Loucy (cell line): ENCODE measurements at regions not wholly inside any gene's neighbourhood (a gene's known extent, or its start where the extent isn't known, plus 50 kb on each side); places are given as distances from the start of the nearest gene placed in this dataset.
"Not testable (repeated sequence)": the region's sequence is repeated elsewhere in the genome, so short reads cannot be mapped to it uniquely, and the experiment has no call there.

Experiments used
- H2AFZ ChIP-seq: fragments of 200-600 bp; sonication (generic); 2 replicates; pipeline ENCODE4 v1.6.0; 2016; ENCODE audit warnings: antibody characterized with exemption, mild to moderate bottlenecking, low read length, moderate library complexity
- H3F3A ChIP-seq: fragments of 200-600 bp; 2 replicates; pipeline ENCODE4 v1.6.0; 2016; ENCODE audit warnings: antibody characterized with exemption, low read depth, mild to moderate bottlenecking
- H3K27me3 ChIP-seq: fragments of 200-600 bp; sonication (generic); 2 replicates; pipeline ENCODE4 v1.6.1; 2014; ENCODE audit warnings: low read length, mild to moderate bottlenecking; ENCODE audit not compliant: insufficient read depth, poor library complexity, severe bottlenecking
- H3K36me3 ChIP-seq: fragments of 200-600 bp; sonication (generic); 2 replicates; pipeline ENCODE4 v1.6.1; 2016; ENCODE audit warnings: low read length; ENCODE audit not compliant: insufficient read depth
- H3K4me1 ChIP-seq: fragments of 200-600 bp; sonication (generic); 2 replicates; pipeline ENCODE4 v1.5.1; 2014; ENCODE audit warnings: low read length, mild to moderate bottlenecking; ENCODE audit not compliant: insufficient read depth, poor library complexity, severe bottlenecking
- H3K4me2 ChIP-seq: fragments of 200-600 bp; sonication (generic); 2 replicates; pipeline ENCODE4 v1.6.0; 2014; ENCODE audit warnings: antibody characterized with exemption, low read length, low read depth, mild to moderate bottlenecking; ENCODE audit not compliant: poor library complexity, severe bottlenecking
- H3K4me3 ChIP-seq: fragments of 200-600 bp; sonication (generic); 2 replicates; pipeline ENCODE4 v1.5.1; 2014; ENCODE audit warnings: low read length, mild to moderate bottlenecking, mixed read lengths; ENCODE audit not compliant: poor library complexity, severe bottlenecking
- H3K79me2 ChIP-seq: fragments of 200-600 bp; sonication (generic); 2 replicates; pipeline ENCODE4 v1.6.1; 2014; ENCODE audit warnings: low read length; ENCODE audit not compliant: insufficient read depth
- H3K9ac ChIP-seq: fragments of 200-600 bp; sonication (generic); 2 replicates; pipeline ENCODE4 v1.6.0; 2014; ENCODE audit warnings: mild to moderate bottlenecking, low read depth, low read length, moderate library complexity; ENCODE audit not compliant: poor library complexity, severe bottlenecking
- H3K9me2 ChIP-seq: fragments of 200-600 bp; sonication (generic); replicated peaks from 2 replicates; pipeline ENCODE4 v1.6.1; 2016; ENCODE audit warnings: low read depth, low read length, mixed read lengths
- H3K9me3 ChIP-seq: fragments of 200-600 bp; sonication (generic); 2 replicates; pipeline ENCODE4 v1.6.1; 2014; ENCODE audit warnings: mild to moderate bottlenecking, antibody characterized with exemption, low read length, low read depth; ENCODE audit not compliant: insufficient read depth
- H4K20me1 ChIP-seq: fragments of 200-600 bp; sonication (generic); 2 replicates; pipeline ENCODE4 v1.6.0; 2014; ENCODE audit warnings: antibody characterized with exemption, low read length, mild to moderate bottlenecking; ENCODE audit not compliant: insufficient read depth, poor library complexity, severe bottlenecking
- CTCF ChIP-seq: fragments of 200-600 bp; sonication (generic); conservative IDR thresholded peaks from 2 replicates; pipeline ENCODE4 v1.5.1; 2014; ENCODE audit warnings: mild to moderate bottlenecking, antibody characterized with exemption, low read length
- EZH2phosphoT487 ChIP-seq: fragments of 200-600 bp; IDR thresholded peaks from 2 replicates; pipeline ENCODE4 v1.6.1; 2018; ENCODE audit warnings: antibody characterized with exemption, mild to moderate bottlenecking, moderate library complexity, borderline replicate concordance

- TF ChIP-seq EZH2phosphoT487, result no peak
- no peak for TF ChIP-seq CTCF
- Histone ChIP-seq H3K9me2 (no peaks in the 10 kb centered on the region), H3K9ac (no peak overlapping the region), H3F3A (no peaks in the 10 kb centered on the region), H3K27me3 (no peaks in the 10 kb centered on the region), H2AFZ (no peak overlapping the region), H3K4me1 (no peaks in the 10 kb centered on the region), H3K79me2 (no peaks in the 10 kb centered on the region), H3K4me2 (no peak overlapping the region), H4K20me1 (no peaks in the 10 kb centered on the region), H3K36me3 (no peaks in the 10 kb centered on the region), H3K9me3 (0 out of 2 replicates have a peak, but pooled peaks cover 2% of the 10 kb centered on the region), H3K4me3 (no peak overlapping the region)
These were observed 277.9 kb downstream of the CCER1 start for GRCh38 chr12:90677055-90677454.

- Histone ChIP-seq H3K4me1 (no peaks in the 10 kb centered on the region), H3F3A (no peaks in the 10 kb centered on the region), H4K20me1 (no peaks in the 10 kb centered on the region), H3K27me3 (no peaks in the 10 kb centered on the region), H3K4me3 (no peak overlapping the region), H3K36me3 (no peaks in the 10 kb centered on the region), H3K9me3 (no peaks in the 10 kb centered on the region), H3K9me2 (no peaks in the 10 kb centered on the region), H3K4me2 (no peak overlapping the region), H3K79me2 (no peaks in the 10 kb centered on the region), H3K9ac (no peak overlapping the region), H2AFZ (no peak overlapping the region)
- TF ChIP-seq CTCF (no peak), EZH2phosphoT487 (no peak)
These were observed 279.9 kb downstream of the CCER1 start for GRCh38 chr12:90675106-90675505.

- Histone ChIP-seq H3F3A (no peaks in the 10 kb centered on the region), H2AFZ (no peak overlapping the region), H3K9me2 (no peaks in the 10 kb centered on the region), H3K79me2 (no peaks in the 10 kb centered on the region), H3K36me3 (no peaks in the 10 kb centered on the region), H3K9me3 (no peaks in the 10 kb centered on the region), H3K9ac (no peak overlapping the region), H3K4me1 (no peaks in the 10 kb centered on the region), H3K27me3 (no peaks in the 10 kb centered on the region), H4K20me1 (no peaks in the 10 kb centered on the region), H3K4me3 (no peak overlapping the region), H3K4me2 (no peak overlapping the region)
- no peak for TF ChIP-seq EZH2phosphoT487
- no peak for TF ChIP-seq CTCF
These were observed 282.9 kb downstream of the CCER1 start for GRCh38 chr12:90672081-90672480.

- H3K4me2 ChIP-seq, H2AFZ ChIP-seq, H3K9me2 ChIP-seq, H3F3A ChIP-seq, H3K36me3 ChIP-seq, H3K79me2 ChIP-seq, H3K9me3 ChIP-seq, H3K4me3 ChIP-seq, H4K20me1 ChIP-seq, H3K4me1 ChIP-seq, H3K9ac ChIP-seq, H3K27me3 ChIP-seq: not testable (repeated sequence)
These were observed 291.0 kb downstream of the CCER1 start for GRCh38 chr12:90663949-90664348.
